ENCODE measurements at regions not wholly inside any gene's neighbourhood (a gene's known extent, or its start where the extent isn't known, plus 50 kb on each side); places are given as distances from the start of the nearest gene placed in this dataset.

DNA sequence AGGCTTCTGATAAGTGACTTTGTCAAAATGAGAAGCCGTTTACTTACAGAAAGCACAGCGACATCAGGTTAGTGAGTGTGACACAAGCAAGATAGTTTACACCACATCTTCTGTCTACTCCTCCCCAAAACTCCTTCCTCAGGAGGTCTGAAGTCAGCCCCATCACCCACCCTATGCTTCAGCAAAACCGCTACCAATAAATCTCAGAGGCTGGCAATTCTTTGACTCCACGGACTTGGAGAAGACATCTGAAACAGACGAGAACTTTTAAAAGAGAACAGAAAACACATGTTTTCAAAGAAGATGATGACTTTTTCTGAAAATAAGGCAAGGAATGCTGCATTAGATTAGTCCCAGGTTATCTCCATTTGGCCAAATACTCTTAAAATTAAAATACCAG is 261.1 kb downstream of the TBC1D4 start:
- POLR2A ChIA-PET, result no interaction called here
- FAIRE-seq, result no peak
- Histone ChIP-seq H3K27me3 (replicated peaks in 1 of 2; ENCODE audit: control insufficient read depth in 2 of 2, insufficient read depth in 2 of 2, low read length in 1 of 2) (no peaks in the 10 kb centered on the region; a peak in 1 of 4 replicates), H3K4me3 (no peak overlapping the region), H3K9me3 (replicated peaks; ENCODE audit: control insufficient read depth, insufficient read depth, low read length) (no peaks in the 10 kb centered on the region), H2AFZ (ENCODE audit: control insufficient read depth, low read depth, low read length) (no peak overlapping the region), H3K9ac (ENCODE audit: control insufficient read depth, insufficient read depth, low read length) (no peak overlapping the region), H3K4me1 (ENCODE audit: control insufficient read depth, insufficient read depth, low read length) (no peaks in the 10 kb centered on the region), H3K4me2 (ENCODE audit: control insufficient read depth, insufficient read depth) (no peak overlapping the region), H3K27ac (ENCODE audit: control insufficient read depth, insufficient read depth) (no peak overlapping the region), H3K36me3 (ENCODE audit: control insufficient read depth in 2 of 2, insufficient read depth in 2 of 2, low read length in 1 of 2) (no peaks in the 10 kb centered on the region), H4K20me1 (ENCODE audit: control insufficient read depth, insufficient read depth) (no peaks in the 10 kb centered on the region), H3K79me2 (ENCODE audit: control insufficient read depth, insufficient read depth, low read length) (no peaks in the 10 kb centered on the region)
- RAD21 ChIA-PET (ENCODE audit: unreplicated experiment), result no interaction called here
- in situ Hi-C loops (cut with MboI), result loop anchor here (10.0 kb wide), 2 partner anchors 1386 to 1476 kb away; no protein-coding TSS in a partner anchor
- intact Hi-C loops (cut with micrococcal nuclease; ENCODE audit: unreplicated experiment), result no loop called here
- no peak for ATAC-seq
- no peak for TF ChIP-seq HDAC2 (IDR thresholded peaks at IDR 0.05)
- TF ChIP-seq RB1 (IDR thresholded peaks at IDR 0.05; ENCODE audit: borderline replicate concordance), result no peak
- TF ChIP-seq, protein P1, sequence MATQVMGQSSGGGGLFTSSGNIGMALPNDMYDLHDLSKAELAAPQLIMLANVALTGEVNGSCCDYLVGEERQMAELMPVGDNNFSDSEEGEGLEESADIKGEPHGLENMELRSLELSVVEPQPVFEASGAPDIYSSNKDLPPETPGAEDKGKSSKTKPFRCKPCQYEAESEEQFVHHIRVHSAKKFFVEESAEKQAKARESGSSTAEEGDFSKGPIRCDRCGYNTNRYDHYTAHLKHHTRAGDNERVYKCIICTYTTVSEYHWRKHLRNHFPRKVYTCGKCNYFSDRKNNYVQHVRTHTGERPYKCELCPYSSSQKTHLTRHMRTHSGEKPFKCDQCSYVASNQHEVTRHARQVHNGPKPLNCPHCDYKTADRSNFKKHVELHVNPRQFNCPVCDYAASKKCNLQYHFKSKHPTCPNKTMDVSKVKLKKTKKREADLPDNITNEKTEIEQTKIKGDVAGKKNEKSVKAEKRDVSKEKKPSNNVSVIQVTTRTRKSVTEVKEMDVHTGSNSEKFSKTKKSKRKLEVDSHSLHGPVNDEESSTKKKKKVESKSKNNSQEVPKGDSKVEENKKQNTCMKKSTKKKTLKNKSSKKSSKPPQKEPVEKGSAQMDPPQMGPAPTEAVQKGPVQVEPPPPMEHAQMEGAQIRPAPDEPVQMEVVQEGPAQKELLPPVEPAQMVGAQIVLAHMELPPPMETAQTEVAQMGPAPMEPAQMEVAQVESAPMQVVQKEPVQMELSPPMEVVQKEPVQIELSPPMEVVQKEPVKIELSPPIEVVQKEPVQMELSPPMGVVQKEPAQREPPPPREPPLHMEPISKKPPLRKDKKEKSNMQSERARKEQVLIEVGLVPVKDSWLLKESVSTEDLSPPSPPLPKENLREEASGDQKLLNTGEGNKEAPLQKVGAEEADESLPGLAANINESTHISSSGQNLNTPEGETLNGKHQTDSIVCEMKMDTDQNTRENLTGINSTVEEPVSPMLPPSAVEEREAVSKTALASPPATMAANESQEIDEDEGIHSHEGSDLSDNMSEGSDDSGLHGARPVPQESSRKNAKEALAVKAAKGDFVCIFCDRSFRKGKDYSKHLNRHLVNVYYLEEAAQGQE (IDR thresholded peaks at IDR 0.05; ENCODE audit: low read depth, low read length), result no peak
- no peak for TF ChIP-seq ZSCAN29 (IDR thresholded peaks at IDR 0.05)
- no peak for TF ChIP-seq ESRRA (IDR thresholded peaks at IDR 0.05; ENCODE audit: low read length)
- TF ChIP-seq, protein P2, sequence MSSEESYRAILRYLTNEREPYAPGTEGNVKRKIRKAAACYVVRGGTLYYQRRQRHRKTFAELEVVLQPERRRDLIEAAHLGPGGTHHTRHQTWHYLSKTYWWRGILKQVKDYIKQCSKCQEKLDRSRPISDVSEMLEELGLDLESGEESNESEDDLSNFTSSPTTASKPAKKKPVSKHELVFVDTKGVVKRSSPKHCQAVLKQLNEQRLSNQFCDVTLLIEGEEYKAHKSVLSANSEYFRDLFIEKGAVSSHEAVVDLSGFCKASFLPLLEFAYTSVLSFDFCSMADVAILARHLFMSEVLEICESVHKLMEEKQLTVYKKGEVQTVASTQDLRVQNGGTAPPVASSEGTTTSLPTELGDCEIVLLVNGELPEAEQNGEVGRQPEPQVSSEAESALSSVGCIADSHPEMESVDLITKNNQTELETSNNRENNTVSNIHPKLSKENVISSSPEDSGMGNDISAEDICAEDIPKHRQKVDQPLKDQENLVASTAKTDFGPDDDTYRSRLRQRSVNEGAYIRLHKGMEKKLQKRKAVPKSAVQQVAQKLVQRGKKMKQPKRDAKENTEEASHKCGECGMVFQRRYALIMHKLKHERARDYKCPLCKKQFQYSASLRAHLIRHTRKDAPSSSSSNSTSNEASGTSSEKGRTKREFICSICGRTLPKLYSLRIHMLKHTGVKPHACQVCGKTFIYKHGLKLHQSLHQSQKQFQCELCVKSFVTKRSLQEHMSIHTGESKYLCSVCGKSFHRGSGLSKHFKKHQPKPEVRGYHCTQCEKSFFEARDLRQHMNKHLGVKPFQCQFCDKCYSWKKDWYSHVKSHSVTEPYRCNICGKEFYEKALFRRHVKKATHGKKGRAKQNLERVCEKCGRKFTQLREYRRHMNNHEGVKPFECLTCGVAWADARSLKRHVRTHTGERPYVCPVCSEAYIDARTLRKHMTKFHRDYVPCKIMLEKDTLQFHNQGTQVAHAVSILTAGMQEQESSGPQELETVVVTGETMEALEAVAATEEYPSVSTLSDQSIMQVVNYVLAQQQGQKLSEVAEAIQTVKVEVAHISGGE (CRISPR knock-in tag; IDR thresholded peaks at IDR 0.05), result no peak
- TF ChIP-seq HDAC6 (IDR thresholded peaks at IDR 0.05; ENCODE audit: unreplicated experiment), result no peak
- TF ChIP-seq POLR2AphosphoS5 (IDR thresholded peaks at IDR 0.05; ENCODE audit: low read length), result no peak
- TF ChIP-seq SUZ12 (IDR thresholded peaks at IDR 0.05; ENCODE audit: unreplicated experiment), result no peak
- TF ChIP-seq SREBF1 (IDR thresholded peaks at IDR 0.05; ENCODE audit: low read length), result no peak
- SMC1A ChIA-PET (ENCODE audit: uncharacterized antibody, unreplicated experiment), result interaction anchor here (2.5 kb wide), 1 partner anchor 1465 kb away, joined by 8 read pairs; no protein-coding TSS in a partner anchor
- CTCF ChIA-PET, result interaction anchor here (1.6 to 2.6 kb wide), 2 partner anchors 11 to 1469 kb away, joined by 3 to 24 read pairs; no protein-coding TSS in a partner anchor
- DNase-seq (ENCODE audit: low read depth, low spot score), result no peak
- 35% methylated on average over 5 of the region's 5 CpGs for WGBS (ENCODE audit: insufficient coverage, insufficient replicate concordance, low lambda C conversion rate, missing lambda C conversion rate)
- BruUV-seq (replicated peaks), result no TSS peak
